ENCODE measurements at regions not wholly inside any gene's neighbourhood (a gene's known extent, or its start where the extent isn't known, plus 50 kb on each side); places are given as distances from the start of the nearest gene placed in this dataset.

DNA sequence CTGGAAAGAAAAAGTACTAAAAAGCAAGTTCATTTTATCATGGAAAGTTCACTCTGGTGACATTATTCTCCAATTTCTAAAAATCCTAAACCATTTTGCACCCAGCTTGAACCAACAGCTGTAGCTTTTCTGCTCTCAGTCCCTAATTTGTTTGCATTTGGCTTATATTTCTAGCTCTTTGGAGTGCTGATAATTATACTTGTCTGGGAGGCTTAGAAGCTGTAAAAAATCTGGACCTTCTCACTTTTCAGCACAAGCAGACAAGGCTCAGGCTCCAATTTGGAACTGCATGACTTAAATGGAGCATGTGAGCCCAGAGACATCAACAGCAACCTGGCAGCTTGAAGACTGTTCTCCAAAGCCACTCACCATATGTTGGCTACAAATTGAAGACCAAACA, 170.9 kb upstream of the PCDH18 start:
- no peak for DNase-seq (ENCODE audit: low read depth)
- TF ChIP-seq, protein P1, sequence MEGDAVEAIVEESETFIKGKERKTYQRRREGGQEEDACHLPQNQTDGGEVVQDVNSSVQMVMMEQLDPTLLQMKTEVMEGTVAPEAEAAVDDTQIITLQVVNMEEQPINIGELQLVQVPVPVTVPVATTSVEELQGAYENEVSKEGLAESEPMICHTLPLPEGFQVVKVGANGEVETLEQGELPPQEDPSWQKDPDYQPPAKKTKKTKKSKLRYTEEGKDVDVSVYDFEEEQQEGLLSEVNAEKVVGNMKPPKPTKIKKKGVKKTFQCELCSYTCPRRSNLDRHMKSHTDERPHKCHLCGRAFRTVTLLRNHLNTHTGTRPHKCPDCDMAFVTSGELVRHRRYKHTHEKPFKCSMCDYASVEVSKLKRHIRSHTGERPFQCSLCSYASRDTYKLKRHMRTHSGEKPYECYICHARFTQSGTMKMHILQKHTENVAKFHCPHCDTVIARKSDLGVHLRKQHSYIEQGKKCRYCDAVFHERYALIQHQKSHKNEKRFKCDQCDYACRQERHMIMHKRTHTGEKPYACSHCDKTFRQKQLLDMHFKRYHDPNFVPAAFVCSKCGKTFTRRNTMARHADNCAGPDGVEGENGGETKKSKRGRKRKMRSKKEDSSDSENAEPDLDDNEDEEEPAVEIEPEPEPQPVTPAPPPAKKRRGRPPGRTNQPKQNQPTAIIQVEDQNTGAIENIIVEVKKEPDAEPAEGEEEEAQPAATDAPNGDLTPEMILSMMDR (conservative IDR thresholded peaks at IDR 0.05; ENCODE audit: control insufficient read depth, insufficient read depth, low read depth, low read length) = no peak
- H3K4me3 ChIP-seq (ENCODE audit: control insufficient read depth, low read depth, low read length) = no peak overlapping the region

GRCh38 chr4:137702512-137702911, 170.2 kb upstream of the PCDH18 start:
- TF ChIP-seq, protein P1 (conservative IDR thresholded peaks at IDR 0.05; ENCODE audit: control insufficient read depth, insufficient read depth, low read depth, low read length) = no peak
- no peak overlapping the region for H3K4me3 ChIP-seq (ENCODE audit: control insufficient read depth, low read depth, low read length)
- peak; percentile 5 for DNase-seq (ENCODE audit: low read depth)

- DNase-seq (ENCODE audit: low read depth) = no peak
- H3K4me3 ChIP-seq (ENCODE audit: control insufficient read depth, low read depth, low read length) = no peak overlapping the region
- TF ChIP-seq, protein P1 (conservative IDR thresholded peaks at IDR 0.05; ENCODE audit: control insufficient read depth, insufficient read depth, low read depth, low read length) = no peak
These were observed 169.1 kb upstream of the PCDH18 start for GRCh38 chr4:137701401-137701800.

- TF ChIP-seq, protein P1 (conservative IDR thresholded peaks at IDR 0.05; ENCODE audit: control insufficient read depth, insufficient read depth, low read depth, low read length) = no peak
- peak; percentile 5 for DNase-seq (ENCODE audit: low read depth)
- no peak overlapping the region for H3K4me3 ChIP-seq (ENCODE audit: control insufficient read depth, low read depth, low read length)
These were observed 168.5 kb upstream of the PCDH18 start for GRCh38 chr4:137700751-137701150.

DNA sequence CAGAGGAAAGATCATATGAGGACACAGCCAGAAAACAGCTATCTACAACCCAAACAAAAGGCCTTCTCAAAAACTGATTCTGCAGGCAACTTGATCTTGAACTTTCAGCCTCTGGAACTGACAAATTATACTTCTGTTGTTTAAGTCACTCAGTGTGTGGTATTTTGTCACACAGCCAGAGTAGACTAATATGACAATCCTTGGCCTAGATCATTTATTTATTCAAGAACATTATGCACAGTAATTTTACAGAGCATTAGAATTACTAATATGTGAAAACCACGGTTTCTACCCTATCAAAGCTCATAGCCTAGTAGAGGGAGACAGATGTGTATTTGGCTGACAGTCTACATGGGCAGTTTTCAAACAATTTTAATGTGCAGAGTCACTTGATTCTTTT, 167.8 kb upstream of the PCDH18 start:
- no peak overlapping the region for H3K4me3 ChIP-seq (ENCODE audit: control insufficient read depth, low read depth, low read length)
- TF ChIP-seq, protein P1 (conservative IDR thresholded peaks at IDR 0.05; ENCODE audit: control insufficient read depth, insufficient read depth, low read depth, low read length) = no peak
- peak; percentile 61 for DNase-seq (ENCODE audit: low read depth)

- DNase-seq (ENCODE audit: low read depth) = peak; percentile 21
- H3K4me3 ChIP-seq (ENCODE audit: control insufficient read depth, low read depth, low read length) = no peak overlapping the region
- TF ChIP-seq, protein P1 (conservative IDR thresholded peaks at IDR 0.05; ENCODE audit: control insufficient read depth, insufficient read depth, low read depth, low read length) = no peak
These were observed 161.8 kb upstream of the PCDH18 start for GRCh38 chr4:137694138-137694537.

DNA sequence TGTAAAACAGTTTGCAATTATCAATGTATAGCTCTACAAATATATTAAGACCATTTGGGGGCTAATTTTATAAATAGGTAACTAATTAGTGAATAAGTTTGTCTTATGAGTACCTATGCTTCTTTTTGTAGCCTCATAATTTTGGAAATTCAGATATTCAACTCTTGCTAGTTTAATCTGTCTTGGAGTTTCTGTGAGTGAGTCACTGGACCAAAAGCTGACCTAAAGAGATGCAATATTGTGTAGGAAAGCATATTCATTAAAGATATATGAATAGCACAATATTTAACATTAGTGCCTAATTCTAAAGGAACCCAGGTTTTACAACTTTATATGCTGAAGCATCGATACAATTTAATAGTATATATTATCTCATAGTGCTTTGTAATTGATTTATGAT, 161.3 kb upstream of the PCDH18 start:
- TF ChIP-seq, protein P1 (conservative IDR thresholded peaks at IDR 0.05; ENCODE audit: control insufficient read depth, insufficient read depth, low read depth, low read length) = no peak
- no peak for DNase-seq (ENCODE audit: low read depth)
- H3K4me3 ChIP-seq (ENCODE audit: control insufficient read depth, low read depth, low read length) = no peak overlapping the region

Measured in fibroblast of mammary gland (primary cell).